Thyroid gland (tissue), 4 donors: ENCODE measurements at regions not wholly inside any gene's neighbourhood (a gene's known extent, or its start where the extent isn't known, plus 50 kb on each side); places are given as distances from the start of the nearest gene placed in this dataset.

Experiments
- CTCF ChIP-seq, 6 experiments: fragments of 200-600 bp in 3 of 6; fragments of 450-650 bp in 3 of 6; sonication (generic) in 3 of 6; IDR thresholded peaks; one replicate each; pipeline ENCODE4 v1.5.1; 2016 to 2019; ENCODE audit warnings: antibody characterized with exemption in 6 of 6, mild to moderate bottlenecking in 2 of 6, inconsistent platforms in 1 of 6, moderate library complexity in 1 of 6
- POLR2A ChIP-seq, 2 donors: fragments of 450-650 bp; IDR thresholded peaks; one replicate each; pipeline ENCODE4 v1.6.1; 2017; ENCODE audit warnings: antibody characterized with exemption in 2 of 2, mild to moderate bottlenecking in 2 of 2, moderate library complexity in 1 of 2

DNA sequence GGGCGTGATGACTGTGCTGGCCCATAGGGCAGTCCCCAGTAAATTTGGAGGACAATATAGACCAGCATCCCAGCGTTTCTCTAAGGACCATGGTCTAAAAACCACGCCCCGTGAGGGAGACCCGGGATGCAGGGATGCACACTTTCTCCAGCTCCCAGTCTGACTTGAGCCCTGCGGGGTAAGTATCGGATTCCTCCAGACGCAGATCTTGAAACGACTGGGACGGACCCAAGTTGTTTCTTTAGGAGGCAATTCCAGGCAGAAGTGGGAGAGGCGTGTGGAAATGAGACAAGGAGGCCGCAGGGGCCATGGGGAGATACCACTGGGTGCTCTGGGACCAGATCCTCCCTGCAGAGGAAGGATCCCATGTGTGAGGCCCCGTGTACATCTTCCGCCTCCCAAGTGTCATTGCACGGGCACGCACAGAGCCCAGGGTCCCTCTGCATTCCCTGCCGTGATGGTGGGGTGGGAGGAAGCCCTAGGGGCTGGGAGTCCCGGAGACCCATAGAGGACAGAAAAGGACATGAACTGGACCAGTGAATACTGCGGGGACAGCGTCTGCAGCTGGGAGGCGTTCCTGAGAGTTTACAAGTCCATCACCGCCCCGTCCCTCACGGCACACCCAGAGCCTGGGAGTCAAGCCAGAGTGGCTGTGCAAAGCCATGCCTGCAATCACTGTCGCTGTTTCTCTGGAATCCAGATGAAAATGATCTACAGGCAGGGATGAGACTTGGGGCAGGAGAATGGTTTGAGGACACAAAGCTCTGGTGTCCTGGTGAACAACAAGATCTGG, 522.9 kb downstream of the CDH26 start:
- TF ChIP-seq CTCF (IDR thresholded peaks at IDR 0.05) (no peak), POLR2A (IDR thresholded peaks at IDR 0.05) (no peak)
